ENCODE measurements at regions not wholly inside any gene's neighbourhood (a gene's known extent, or its start where the extent isn't known, plus 50 kb on each side); places are given as distances from the start of the nearest gene placed in this dataset.

GRCh38 chr7:94298943-94299342 is 95.8 kb upstream of the COL1A2 start:
- DNase-seq (no peak), ATAC-seq (no peak)
- peaks cover 0 to 52% (median 16%) of the 10 kb centered on the region in 12 donors for H3K4me1 ChIP-seq
- intact Hi-C loops (cut with DNase I) = loop anchor here in 4 of 10 donors (10.0 kb wide), 4 partner anchors 96 to 1386 kb away; partner anchors contain the start of gene COL1A2 (in 1 of the 4)
- WGBS, 4 donors = 63 to 74% (median 68%) methylated on average over 3 of the region's 3 CpGs
- H3K9me3 ChIP-seq = no peaks in the 10 kb centered on the region
- H3K27me3 ChIP-seq = no peaks in the 10 kb centered on the region
- TF ChIP-seq, protein P1, sequence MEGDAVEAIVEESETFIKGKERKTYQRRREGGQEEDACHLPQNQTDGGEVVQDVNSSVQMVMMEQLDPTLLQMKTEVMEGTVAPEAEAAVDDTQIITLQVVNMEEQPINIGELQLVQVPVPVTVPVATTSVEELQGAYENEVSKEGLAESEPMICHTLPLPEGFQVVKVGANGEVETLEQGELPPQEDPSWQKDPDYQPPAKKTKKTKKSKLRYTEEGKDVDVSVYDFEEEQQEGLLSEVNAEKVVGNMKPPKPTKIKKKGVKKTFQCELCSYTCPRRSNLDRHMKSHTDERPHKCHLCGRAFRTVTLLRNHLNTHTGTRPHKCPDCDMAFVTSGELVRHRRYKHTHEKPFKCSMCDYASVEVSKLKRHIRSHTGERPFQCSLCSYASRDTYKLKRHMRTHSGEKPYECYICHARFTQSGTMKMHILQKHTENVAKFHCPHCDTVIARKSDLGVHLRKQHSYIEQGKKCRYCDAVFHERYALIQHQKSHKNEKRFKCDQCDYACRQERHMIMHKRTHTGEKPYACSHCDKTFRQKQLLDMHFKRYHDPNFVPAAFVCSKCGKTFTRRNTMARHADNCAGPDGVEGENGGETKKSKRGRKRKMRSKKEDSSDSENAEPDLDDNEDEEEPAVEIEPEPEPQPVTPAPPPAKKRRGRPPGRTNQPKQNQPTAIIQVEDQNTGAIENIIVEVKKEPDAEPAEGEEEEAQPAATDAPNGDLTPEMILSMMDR (IDR thresholded peaks at IDR 0.05) = no peak
- no peak for TF ChIP-seq POLR2A (IDR thresholded peaks at IDR 0.05)
- peak overlapping the region in 9 of 12 donors; percentile 13 to 86 (median 62) for H3K27ac ChIP-seq
- no peak overlapping the region for H3K4me3 ChIP-seq
- no peaks in the 10 kb centered on the region for H3K36me3 ChIP-seq

GRCh38 chr7:94300176-94300835 is 94.4 kb upstream of the COL1A2 start:
- H3K4me1 ChIP-seq = peaks cover 0 to 52% (median 16%) of the 10 kb centered on the region in 12 donors
- TF ChIP-seq POLR2A (IDR thresholded peaks at IDR 0.05) = no peak
- TF ChIP-seq, protein P1 (IDR thresholded peaks at IDR 0.05) = no peak
- H3K27ac ChIP-seq = peak overlapping the region in 10 of 12 donors; percentile 6 to 87 (median 66)
- intact Hi-C loops (cut with DNase I) = loop anchor here in 3 of 10 donors (5.0 to 10.0 kb wide), 3 partner anchors 47 to 77 kb away; no protein-coding TSS in a partner anchor
- no peaks in the 10 kb centered on the region for H3K9me3 ChIP-seq
- 74 to 86% (median 79%) methylated on average over 8 of the region's 8 CpGs for WGBS, 4 donors
- no peak for ATAC-seq
- DNase-seq = no peak
- H3K4me3 ChIP-seq = no peak overlapping the region
- no peaks in the 10 kb centered on the region for H3K36me3 ChIP-seq
- no peaks in the 10 kb centered on the region for H3K27me3 ChIP-seq

DNA sequence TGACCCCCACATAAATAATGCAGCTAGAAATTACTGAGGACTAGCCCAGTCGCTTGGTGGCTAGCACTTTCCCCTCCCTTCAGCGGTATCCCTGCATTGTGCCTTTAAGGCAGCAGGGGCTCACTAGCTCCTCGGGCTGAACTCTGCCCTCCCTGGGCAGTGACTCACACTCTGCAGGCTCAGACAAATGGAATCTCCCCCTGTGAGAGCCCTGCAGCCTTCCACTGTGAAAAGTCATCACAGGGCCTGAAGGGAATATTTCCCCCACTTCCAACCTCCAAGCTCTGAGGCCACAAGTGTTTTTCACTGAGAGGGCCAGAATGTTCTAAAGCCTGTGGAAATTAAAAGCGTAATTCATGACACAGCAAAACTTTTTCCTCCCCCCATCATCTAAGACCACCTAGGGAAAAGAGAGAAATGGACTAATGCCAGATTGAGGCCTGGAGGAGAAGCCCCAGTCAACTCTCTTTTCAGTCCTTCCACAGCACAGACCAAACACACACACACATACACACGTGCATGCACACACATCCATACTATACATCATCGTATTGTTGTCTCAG is 93.6 kb upstream of the COL1A2 start:
- TF ChIP-seq POLR2A (IDR thresholded peaks at IDR 0.05) = peak in 1 of 2 donors; percentile 20
- TF ChIP-seq, protein P1 (IDR thresholded peaks at IDR 0.05) = peak in 2 of 12 donors; percentile 11 to 18
- Histone ChIP-seq H3K27ac (peak overlapping the region; percentile 6 to 87 (median 65)), H3K36me3 (no peaks in the 10 kb centered on the region), H3K27me3 (no peaks in the 10 kb centered on the region), H3K9me3 (no peaks in the 10 kb centered on the region), H3K4me3 (no peak overlapping the region), H3K4me1 (peaks cover 0 to 52% (median 16%) of the 10 kb centered on the region in 12 donors)
- ATAC-seq = peak; percentile 74 to 91 (median 86)
- DNase-seq = peak; percentile 71 to 83 (median 81)
- intact Hi-C loops (cut with DNase I) = loop anchor here in 5 of 10 donors (1.0 to 10.0 kb wide), 5 partner anchors 46 to 94 kb away; partner anchors contain the start of gene COL1A2 (in 1 of the 5)
- WGBS, 4 donors = 45 to 58% (median 52%) methylated on average over 5 to 6 of the region's 6 CpGs

- Histone ChIP-seq H3K9me3 (no peaks in the 10 kb centered on the region), H3K4me1 (peaks cover 0 to 42% (median 15%) of the 10 kb centered on the region in 12 donors), H3K27ac (peak overlapping the region; percentile 9 to 87 (median 63)), H3K27me3 (no peaks in the 10 kb centered on the region), H3K36me3 (no peaks in the 10 kb centered on the region), H3K4me3 (peak overlapping the region in 1 of 12 donors; percentile 11)
- ATAC-seq = no peak
- 69 to 81% (median 72%) methylated on average over 4 of the region's 4 CpGs for WGBS, 4 donors
- TF ChIP-seq, protein P1 (IDR thresholded peaks at IDR 0.05) = no peak
- no peak for TF ChIP-seq POLR2A (IDR thresholded peaks at IDR 0.05)
- DNase-seq = no peak
- intact Hi-C loops (cut with DNase I) = loop anchor here in 4 of 10 donors (2.0 to 10.0 kb wide), 4 partner anchors 44 to 90 kb away; no protein-coding TSS in a partner anchor
These were observed 91.6 kb upstream of the COL1A2 start for GRCh38 chr7:94303118-94303517.
